NCI-H2029 (cell line): ENCODE measurements at regions not wholly inside any gene's neighbourhood (a gene's known extent, or its start where the extent isn't known, plus 50 kb on each side); places are given as distances from the start of the nearest gene placed in this dataset.
"Not testable (repeated sequence)": the region's sequence is repeated elsewhere in the genome, so short reads cannot be mapped to it uniquely, and the experiment has no call there.

Source experiments
- DNase-seq: peaks from one replicate; lab custom pipeline; 2025; lab: John Stamatoyannopoulos, UW

- no peak for DNase-seq
Measured at GRCh38 chr20:48530957-48531356, 296.8 kb downstream of the PREX1 start.

DNA sequence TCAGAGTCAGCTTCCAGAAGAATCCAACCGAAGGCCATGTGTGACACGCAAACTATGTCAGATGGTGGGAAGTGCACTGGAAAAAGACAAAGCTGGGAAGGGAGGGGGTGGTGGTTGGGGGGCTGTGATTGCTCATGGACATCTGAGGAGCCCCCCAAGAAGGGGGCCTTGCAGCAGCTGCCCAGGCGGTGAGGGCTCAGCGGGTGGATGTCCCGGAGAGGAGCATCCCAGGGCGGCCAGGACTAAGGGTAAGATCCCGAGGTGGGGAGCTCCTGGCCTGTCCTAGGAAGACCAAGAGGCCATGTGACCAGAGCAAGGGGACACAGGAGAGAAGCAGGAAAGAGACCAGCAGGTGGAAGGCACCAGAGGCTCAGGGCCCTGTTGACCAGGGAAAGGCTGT is 299.5 kb downstream of the PREX1 start:
- no peak for DNase-seq

GRCh38 chr20:48527771-48528170 is 300.0 kb downstream of the PREX1 start:
- no peak for DNase-seq

- DNase-seq: no peak
Measured at GRCh38 chr20:48526936-48527335, 300.9 kb downstream of the PREX1 start.

DNA sequence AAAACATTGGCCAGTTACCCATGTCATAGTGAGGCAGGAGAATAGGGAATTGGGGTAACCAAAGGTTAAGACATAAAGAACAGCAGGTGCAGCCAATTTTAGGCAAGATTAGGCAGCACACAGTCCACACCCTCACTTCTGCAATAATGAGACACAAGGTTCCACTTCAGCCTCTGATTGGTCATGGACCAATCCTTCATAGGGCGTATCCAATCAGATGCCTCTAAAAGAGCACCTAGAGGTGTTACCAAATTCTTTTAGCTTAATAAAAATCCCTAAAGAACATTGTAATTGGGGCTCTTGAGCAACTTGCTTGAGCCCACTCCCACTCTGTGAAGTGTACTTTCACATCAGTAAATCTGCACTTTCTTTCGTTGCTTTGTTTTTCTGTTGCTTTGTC is 302.4 kb downstream of the PREX1 start:
- DNase-seq: no peak

- no peak for DNase-seq
Measured at GRCh38 chr20:48524582-48524981, 303.2 kb downstream of the PREX1 start.

DNA sequence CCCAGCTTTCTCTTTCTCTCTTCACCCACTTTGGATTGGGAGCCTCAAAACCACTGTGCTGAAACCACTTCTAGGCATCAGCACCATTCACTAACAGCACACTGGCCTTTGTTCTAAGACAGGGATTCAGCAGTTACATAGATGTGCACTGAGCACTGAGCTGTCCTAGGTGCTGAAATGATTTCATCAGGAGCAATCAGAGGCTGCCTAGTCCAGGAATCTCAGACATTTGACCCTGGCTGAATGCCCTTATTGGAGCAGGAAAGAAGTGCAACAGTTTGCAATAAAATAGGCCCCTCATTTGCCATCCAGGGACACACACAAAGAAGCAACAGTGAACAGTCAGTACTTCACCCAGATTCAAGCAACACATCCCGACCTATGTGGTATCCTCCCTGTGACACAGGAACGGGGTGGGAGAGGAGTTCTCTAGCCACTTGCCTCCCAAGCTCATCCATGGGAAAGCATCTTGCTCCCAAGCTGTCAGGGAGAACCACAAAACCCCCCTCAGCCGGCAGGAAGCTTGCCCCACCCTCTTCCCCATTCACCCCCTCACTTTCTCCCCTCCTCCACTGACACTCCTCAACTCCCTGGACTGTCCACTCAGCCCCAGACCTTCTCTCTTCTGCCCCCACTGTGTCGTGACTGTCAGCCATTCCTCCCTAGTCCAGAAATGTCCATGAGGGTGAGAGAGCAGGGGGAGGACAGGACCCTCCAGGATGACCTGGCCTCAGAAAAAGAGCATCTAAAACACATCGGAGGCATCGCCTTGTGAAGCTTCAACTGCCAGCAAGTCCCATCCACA is 304.4 kb downstream of the PREX1 start:
- no peak for DNase-seq

GRCh38 chr20:48521121-48521520 is 306.7 kb downstream of the PREX1 start:
- DNase-seq: no peak

- not testable (repeated sequence) for DNase-seq
Measured at GRCh38 chr20:48516196-48516595, 311.6 kb downstream of the PREX1 start.

DNA sequence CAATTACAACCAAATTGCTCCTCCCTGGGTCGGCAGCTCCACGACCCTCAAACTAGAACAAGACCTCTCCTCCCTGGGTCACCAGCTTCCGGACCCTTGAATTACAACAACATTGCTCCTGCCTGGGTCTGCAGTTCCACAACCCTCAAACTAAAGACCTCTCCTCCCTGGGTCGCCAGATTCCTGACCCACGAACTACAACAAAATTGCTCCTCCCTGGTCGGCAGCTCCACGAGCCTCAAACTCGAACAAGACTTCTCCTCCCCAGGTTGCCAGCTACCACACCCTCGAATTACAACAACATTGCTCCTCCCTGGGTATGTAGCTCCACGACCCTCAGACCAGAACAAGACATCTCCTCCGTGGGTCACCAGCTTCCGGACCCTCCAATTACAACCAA is 313.2 kb downstream of the PREX1 start:
- DNase-seq: not testable (repeated sequence)

DNA sequence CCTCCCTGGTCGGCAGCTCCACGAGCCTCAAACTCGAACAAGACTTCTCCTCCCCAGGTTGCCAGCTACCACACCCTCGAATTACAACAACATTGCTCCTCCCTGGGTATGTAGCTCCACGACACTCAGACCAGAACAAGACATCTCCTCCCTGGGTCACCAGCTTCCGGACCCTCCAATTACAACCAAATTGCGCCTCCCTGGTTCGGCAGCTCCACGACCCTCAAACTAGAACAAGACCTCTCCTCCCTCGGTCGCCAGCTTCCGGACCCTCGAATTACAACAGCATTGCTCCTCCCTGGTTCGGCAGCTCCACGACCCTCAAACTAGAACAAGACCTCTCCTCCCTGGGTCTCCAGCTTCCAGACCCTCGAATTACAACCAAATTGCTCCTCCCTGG is 315.3 kb downstream of the PREX1 start:
- not testable (repeated sequence) for DNase-seq

- DNase-seq: not testable (repeated sequence)
Measured at GRCh38 chr20:48505066-48505465, 322.7 kb downstream of the PREX1 start.

DNA sequence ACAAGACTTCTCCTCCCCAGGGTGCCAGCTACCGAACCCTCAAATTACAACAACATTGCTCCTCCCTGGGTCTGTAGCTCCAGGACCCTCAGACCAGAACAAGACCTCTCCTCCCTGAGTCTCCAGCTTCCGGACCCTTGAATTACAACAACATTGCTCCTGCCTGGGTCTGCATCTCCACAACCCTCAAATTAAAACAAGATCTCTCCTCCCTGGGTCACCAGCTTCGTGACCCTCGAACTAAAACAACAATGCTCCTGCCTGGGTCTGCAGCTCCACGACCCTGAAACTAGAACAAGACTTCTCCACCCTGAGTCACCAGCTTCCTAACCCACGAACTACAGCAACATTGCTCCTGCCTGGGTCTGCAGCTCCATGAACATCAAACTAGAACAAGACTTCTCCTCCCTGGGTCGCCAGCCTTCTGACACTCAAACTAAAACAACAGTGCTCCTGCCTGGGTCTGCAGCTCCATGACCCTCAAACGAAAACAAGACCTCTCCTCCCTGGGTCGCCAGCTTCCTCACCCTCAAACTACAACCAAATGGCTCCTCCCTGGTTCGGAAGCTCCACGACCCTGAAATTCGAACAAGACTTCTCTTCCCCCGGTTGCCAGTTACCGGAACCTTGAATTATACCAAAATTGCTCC is 324.5 kb downstream of the PREX1 start:
- no peak for DNase-seq

GRCh38 chr20:48502758-48503157 is 325.0 kb downstream of the PREX1 start:
- DNase-seq: no peak

DNA sequence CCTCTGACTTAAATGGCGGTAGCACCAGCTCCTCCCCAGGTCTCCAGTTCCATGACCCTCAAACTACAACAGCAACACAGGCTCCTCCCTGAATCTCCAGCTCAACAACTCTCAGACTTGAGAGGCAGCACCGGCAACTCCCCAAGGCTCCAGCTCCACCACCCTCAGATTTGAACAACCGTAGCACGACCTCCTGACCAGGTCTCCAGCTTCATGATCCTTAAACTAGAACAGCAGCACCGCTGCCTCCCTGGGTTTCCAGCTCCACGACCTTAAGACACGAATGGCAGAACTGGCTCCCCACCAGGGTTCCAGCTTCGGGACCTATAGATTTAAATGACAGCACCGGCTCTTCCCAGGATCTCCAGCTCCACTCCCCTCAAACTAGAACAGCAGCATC is 325.8 kb downstream of the PREX1 start:
- DNase-seq: no peak

DNA sequence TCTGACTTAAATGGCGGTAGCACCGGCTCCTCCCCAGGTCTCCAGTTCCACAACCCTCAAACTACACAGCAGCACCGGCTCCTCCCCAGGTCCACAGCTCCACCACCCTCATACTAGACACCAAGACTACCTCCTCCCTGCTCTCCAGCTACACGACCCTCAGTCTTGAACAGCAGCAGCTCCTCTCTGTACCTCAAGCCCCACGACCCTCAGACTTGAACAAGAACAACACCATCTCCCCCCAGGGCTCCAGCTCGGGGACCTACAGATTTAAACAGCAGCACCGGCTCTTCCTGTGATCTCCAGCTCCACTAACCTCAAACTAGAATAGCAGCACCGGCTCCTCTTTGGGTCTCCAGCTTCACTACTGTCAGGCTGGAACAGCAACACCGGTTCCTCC is 326.9 kb downstream of the PREX1 start:
- not testable (repeated sequence) for DNase-seq

DNA sequence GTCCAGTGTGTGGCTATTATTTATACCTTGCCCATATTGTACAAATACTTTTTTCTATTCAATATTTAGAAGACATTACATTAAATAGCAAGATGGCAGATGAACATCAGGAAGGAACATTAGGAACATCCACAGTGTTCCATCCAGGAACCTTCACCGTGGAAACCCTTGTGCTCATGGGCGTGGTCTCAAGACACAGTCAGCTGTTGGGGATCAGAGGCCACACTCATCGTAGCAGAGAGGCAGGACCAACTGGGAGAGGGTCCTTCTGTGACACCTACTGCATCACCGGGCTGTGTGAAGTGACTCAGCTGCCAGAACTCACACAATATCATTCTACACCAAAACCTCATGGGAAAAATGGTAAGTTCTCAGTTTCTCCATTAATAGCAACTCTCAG is 328.9 kb downstream of the PREX1 start:
- not testable (repeated sequence) for DNase-seq

DNA sequence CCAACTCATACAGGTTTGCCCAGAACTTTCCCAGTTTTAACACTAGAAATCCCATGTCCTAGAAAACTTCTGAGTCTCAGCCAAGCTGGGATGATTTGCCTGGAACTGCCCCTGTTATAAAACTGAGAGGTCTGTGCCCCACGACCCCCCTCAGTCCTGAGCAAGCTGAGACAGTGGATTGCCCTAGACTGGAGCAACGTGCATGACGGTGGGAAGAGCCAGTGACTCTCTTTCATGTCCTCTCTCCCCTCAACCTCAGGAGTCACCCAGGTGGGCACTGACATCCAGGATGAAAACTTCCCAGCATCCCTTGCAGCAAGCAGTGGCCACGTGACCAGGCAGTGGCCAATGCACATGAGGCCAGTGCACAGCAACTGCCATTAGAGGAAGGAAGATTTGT is 329.7 kb downstream of the PREX1 start:
- DNase-seq: not testable (repeated sequence)

DNA sequence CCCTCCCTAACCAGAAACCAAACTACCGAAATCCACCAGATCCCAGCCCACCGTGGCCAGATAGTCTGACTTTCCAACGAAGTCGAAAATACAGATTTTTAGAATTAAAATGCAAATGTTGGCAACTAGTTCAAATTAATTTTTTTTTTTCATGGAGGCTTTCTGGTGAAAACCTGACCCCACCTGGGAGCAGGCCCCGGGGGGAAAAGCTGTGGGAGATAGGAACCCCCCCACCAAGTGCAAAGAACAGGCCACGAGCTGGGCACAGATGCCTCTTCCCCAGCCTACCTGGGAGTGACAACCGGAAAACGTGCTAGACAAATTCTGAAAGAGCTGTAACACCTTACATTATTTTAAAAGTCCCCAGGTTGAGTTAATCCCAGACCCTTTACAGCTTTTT is 333.8 kb downstream of the PREX1 start:
- no peak for DNase-seq

DNA sequence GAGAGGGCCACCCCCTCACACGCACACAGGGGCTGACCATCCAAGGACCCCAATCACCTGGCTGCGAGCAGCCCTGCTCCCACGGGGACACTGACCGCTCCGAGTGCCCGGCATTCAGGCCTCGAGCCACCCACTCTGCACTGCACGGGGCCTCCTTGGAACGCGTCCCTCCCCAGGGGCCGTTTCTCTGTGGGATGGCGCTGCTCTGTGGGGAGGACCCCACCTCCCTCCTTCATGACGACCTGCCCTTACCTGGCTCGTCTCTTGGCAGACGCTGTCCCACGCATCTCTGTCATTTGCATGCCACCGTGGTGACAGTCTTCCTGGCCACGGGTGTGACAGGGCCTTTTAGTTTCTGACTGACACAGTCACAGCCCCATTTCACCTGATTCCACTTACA is 334.5 kb downstream of the PREX1 start:
- DNase-seq: not testable (repeated sequence)

DNA sequence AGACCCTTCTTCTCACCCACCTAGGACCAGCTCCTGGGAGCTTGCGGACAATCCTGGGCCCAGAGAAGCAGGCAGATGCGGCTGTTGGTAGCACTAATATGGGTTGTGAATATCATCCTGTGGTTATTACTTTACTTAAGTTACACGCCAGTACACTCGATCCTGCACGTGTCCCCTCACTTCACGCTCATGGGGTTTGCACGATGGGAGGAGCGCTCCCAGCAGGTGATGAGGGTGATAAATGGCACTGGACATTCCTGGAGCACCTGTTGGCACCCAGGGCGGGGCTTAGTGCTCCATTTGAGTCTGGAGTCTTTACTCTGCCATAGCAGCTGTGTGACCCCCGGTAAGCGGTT is 335.1 kb downstream of the PREX1 start:
- no peak for DNase-seq

GRCh38 chr20:48492015-48492714 is 335.6 kb downstream of the PREX1 start:
- DNase-seq: no peak
